ENCODE measurements at regions not wholly inside any gene's neighbourhood (a gene's known extent, or its start where the extent isn't known, plus 50 kb on each side); places are given as distances from the start of the nearest gene placed in this dataset.
"Not testable (repeated sequence)": the region's sequence is repeated elsewhere in the genome, so short reads cannot be mapped to it uniquely, and the experiment has no call there.

DNA sequence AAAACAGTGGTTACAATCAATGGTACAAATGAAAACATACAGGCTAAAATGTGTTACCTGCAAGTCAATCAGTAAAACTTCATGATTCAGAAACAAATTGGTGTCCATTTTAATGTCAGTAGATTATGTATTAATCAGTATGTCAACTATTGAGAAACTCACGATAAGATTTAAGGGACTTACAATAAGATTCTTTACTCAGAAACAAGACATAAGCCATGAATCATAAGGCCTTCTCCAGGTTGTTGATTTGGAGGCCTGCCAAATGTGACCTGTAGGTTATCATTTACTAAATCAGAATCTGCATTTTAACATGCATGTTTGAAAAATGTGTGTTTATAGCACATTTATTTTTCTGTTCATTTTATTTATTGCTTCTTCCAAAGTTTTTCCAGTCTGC is 623.1 kb downstream of the CCDC85A start:
- DNase-seq (ENCODE audit: low spot score) = no peak

DNA sequence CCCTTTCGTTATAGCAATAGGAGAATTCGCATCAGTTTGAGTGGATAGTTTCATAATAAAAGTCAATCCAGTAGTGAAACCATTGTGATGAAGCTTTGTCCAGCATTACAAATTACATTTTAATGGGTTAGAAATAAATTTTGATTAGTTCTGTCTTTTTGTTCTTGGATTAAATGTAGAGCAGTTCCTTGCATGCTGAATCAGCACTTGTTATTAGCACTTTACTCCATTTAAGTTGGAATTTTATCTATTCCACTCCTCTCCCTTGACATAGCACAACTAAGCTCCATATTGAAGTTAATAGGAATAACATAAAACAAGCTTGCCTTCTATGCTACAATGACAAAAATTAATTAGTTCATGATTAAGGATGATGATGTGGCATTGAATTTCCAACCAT is 624.1 kb downstream of the CCDC85A start:
- DNase-seq (ENCODE audit: low spot score) = no peak

DNA sequence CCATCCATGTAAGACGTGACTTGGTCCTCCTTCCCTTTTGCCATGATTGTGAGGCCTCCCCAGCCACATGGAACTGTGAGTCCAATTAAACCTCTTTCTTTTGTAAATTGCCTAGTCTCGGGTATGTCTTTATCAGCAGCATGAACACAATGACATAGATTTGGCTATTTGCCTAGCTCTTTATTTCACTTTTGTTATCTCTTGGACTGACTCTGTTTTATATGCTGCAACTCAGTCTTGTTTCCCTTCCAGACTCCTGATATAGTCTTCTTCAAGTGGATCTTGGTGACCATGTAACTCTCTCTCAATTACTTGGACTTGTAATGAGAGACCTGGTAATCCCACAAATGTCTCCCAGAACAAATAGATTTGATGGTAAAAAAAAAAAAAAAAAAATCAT is 627.6 kb downstream of the CCDC85A start:
- DNase-seq (ENCODE audit: low spot score) = no peak

DNA sequence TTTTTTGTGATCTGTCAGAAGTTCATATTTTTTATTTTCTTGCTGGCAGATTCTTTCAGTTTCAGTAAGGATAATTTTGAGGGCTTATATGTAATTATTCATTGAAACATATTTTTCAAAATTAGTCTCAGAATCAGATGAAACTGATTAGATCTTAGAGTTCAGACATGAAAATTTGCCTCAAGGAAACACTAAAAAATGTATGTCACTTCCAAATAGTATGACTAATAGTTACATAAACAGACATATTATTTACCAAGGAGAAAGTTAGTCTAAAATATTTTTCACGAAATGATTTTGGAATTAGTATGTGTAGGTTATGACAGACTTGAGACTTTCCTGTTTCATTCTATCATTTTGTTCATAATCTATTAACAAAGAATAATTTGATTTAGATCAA is 628.6 kb downstream of the CCDC85A start:
- no peak for DNase-seq (ENCODE audit: low spot score)

DNA sequence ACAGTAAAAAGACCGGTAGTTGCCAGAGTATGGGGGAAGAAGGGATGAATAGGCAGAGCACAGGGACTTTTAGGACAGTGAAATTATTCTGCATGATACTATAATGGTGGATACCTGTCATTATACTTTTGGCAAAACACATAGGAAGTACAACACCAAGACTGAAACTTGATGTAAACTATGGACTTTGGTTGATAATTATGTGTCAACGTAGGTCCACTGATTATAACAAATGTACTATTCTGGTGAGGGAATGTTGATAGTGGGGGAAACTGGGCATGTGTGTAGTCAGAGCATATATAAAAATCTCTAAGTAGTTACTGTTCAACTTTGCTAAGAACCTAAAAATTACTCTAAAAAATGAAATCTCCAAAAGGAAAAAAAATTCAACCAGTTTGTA is 629.7 kb downstream of the CCDC85A start:
- DNase-seq (ENCODE audit: low spot score) = no peak

DNA sequence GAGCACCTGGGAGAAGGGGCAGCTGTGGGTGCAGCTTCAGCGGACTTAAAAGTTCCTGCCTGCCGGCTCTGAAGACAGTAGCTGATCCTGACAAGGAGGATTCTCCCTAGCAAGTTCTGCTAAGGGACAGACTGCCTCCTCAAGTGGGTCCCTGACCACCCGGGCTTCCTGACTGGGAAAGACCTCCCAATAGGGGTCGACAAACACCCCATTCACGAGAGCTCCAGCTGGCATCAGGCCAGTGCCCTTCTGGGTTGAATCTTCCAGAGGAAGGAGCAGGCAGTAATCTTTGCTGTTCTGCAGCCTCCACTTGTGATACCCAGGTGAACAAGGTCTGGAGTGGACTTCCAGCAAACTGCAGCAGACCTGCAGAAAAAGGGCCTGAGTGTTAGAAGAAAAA is 632.9 kb downstream of the CCDC85A start:
- no peak for DNase-seq (ENCODE audit: low spot score)

DNA sequence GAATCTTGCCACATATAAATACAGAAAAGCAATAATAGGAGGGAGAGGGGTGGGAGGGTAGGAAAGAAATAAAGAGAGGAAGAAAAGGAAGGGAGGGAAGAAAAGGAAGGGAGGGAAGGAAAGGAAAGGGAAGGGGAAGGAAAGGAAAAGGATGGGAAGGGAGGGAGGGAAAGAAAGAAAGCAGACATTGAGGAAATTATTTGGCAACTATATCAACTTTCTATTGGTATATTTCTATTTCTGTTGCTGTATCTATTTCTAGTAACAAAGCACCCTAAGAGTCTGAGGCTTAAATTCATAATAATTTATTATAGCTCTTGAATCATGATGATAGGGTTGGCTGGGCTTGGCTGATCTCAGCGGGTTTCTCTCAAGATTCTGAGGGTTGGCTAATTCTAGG is 648.0 kb downstream of the CCDC85A start:
- no peak for DNase-seq (ENCODE audit: low spot score)

DNA sequence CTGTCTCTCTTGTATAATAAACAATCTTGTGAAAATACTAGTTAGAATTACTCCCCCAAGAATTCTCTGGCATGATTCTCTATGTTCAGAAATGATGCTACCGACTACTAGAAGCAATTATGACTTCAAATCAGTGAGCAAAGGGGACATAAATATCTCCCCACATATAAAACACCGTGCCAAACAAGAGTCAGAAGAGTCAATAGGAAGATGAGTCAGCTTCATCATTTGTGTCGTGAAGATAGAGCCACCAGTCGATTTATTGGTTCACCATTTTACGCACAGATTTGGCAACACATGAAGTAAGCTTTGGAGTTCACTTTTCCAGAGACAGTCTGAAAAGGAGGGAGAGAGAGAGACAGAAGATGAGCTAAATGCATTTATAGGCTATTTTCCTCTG is 650.9 kb downstream of the CCDC85A start:
- no peak for DNase-seq (ENCODE audit: low spot score)

DNA sequence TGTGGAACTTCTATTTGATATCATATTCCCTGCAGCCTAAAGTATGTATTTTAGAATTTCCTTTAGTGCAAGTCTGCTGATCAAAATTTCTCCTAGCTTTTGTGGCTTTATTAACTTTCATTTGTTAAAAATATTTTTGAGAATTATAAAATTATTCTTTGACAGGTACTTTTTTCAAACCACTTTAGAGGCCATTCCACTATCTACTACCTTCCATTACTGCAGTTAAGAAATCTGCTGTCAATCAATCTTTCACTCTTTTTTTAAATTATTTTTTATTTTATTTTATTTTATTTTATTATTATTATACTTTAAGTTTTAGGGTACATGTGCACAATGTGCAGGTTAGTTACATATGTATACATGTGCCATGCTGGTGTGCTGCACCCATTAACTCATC is 656.2 kb downstream of the CCDC85A start:
- DNase-seq (ENCODE audit: low spot score) = not testable (repeated sequence)

DNA sequence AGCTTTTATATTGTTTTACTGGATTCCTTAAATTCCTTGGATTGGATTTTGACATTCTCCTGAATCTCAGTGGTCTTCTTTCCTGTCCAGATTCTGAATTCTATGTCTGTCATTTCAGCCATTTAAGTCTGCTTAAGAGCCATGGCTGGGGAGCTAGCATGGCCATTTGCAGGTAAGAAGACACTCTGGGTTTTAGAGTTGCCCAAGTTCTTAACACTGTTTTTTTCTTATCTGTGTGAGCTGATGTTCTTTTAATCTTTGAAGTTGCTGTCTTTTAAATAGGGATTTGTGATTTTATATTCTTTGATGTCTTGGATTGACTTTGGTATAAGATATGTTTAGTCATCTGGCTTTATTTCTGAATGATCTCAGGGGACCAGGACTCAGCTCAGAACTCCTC is 677.2 kb downstream of the CCDC85A start:
- no peak for DNase-seq (ENCODE audit: low spot score)

DNA sequence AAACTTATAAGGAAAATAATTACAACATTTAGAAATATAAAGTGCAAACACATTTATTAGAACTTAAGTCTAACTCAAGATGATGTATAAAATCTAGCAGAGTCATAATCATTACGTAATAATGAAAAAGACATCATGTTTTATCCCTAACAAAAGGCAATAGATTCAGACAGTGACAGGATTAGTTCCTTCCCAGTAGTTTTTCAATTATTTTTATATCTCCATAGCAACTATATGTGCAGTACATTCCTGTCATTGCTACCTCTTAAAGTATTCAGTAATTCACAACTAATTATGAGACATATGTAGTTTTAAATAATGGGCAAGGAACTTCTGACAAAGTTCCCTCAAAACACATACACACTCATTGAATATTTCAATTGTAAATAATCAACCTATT is 687.9 kb downstream of the CCDC85A start:
- no peak for DNase-seq (ENCODE audit: low spot score)

DNA sequence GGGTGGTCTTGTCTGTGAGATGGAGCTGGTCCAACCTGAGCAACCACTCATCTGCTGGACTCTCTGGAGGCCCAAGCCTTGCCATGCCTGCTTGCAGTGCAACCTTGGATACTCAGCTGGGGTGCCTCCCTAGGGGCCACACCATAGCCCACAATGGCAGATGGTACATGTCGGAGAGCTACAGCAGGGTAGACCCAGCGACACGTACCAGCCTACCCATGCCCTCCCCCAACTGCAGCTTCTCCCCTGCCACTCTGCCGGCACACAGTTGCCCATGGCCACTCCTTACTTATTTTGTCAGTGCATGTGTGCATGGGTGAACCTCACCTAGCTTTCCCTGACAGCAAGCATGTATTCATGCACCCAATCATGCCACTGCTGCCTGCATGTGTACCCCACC is 690.9 kb downstream of the CCDC85A start:
- DNase-seq (ENCODE audit: low spot score) = no peak

DNA sequence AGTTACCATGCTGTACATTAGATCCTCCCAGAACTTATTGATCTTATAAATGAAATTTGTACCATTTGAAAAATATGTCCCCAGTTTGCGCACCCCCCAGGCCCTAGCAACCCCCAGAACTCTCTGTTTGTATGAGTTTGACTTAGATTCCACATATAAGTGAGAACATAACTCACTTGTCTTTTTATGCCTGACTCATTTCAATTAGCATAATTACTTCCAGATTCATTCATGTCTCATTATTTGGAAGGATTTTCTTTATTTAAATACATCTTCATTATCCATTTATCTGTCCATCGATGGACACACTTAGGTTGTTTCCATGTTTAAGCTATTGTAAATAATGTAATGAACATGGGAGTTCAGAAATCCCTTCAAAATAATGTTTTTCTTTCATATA is 705.9 kb downstream of the CCDC85A start:
- DNase-seq (ENCODE audit: low spot score) = no peak

DNA sequence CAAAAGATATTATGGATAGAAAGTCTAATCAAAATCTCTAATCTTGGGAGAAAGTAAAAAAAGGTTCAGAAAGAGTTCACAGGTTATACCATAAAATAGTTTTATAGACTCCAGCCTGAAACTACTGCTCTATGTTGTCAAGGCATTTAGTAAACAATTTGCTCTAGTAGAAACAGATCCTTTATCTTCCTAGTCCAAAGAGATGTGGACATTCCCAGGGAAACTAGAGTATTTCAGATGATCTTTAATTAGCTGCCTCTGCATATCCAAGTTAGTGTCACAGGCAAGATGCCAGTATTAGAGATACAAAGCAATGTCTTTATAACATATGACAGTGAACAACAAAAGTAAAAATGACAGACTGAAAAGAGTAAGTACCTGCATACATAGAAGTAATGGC is 708.6 kb downstream of the CCDC85A start:
- no peak for DNase-seq (ENCODE audit: low spot score)

DNA sequence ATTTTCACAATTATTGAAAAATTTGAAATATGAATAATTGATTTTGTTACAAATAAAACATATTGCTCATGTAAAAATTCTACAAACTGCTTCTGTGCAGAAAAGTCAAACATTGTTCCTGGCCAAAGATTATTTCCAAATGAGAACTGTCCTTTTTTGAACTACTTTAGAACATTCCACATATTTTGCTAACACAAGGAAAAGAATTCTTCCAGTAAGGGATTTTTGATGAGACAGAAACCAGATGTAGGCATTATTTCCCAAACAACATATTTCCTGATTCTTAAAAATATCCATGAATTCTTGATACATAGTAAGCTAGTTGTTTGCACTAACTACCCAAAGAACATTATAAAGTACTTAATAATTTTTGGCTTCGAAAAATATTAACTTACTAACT is 715.2 kb downstream of the CCDC85A start:
- DNase-seq (ENCODE audit: low spot score) = no peak

DNA sequence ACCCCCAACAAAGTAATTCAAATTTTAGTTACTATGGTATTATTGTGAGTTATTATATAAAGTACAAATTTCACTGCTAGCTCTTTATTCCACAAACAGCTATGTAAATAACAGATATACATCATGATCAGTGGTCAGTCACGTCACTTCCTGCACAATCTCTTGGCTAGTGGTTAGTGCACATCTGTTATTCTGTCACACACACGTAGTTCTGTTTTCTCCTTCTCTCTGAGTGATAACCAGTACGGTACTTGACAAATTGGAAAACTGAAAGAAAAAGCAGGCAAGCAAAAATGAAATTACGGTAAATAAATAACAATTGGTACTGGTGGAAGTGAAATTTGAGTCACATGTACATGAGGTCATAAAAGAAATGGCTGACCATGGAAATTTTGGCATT is 728.7 kb downstream of the CCDC85A start:
- DNase-seq (ENCODE audit: low spot score) = no peak

DNA sequence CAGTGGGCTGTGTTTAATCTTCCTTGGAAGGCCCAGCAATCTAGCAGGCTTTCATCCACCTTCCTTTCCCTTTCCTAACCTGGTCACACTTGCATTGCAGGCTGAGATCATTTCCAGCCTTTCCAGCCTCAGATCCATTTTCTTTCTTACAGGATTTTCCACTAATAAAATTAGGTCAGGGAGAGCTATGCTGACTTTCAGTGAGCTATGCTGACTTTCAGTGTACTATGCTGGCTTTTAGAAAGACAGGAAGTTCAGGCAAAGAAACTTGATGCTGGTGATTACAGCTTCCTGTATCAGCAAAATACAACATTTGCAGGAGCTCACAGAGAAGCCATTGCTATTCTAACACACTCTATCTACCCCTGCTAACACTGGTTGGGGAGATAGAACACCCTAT is 735.0 kb downstream of the CCDC85A start:
- DNase-seq (ENCODE audit: low spot score) = no peak

DNA sequence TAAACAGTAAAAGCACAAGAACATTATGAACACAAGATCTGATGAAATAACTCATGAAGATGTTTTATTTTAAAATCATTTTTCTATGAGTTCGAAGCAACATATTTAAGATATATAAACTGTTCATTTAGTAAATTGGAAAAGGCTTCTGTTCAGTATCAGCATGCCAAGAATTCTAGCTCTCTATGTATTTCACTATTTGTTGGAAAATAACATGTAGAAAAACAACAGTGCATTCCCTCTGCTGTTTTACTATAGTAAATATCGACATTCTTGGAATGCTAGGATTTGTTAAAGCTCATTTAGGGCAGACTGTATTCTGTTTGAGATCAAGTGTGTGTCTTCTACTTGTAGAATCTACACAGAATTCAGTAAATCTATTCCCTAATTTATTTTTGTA is 750.2 kb downstream of the CCDC85A start:
- no peak for DNase-seq (ENCODE audit: low spot score)

DNA sequence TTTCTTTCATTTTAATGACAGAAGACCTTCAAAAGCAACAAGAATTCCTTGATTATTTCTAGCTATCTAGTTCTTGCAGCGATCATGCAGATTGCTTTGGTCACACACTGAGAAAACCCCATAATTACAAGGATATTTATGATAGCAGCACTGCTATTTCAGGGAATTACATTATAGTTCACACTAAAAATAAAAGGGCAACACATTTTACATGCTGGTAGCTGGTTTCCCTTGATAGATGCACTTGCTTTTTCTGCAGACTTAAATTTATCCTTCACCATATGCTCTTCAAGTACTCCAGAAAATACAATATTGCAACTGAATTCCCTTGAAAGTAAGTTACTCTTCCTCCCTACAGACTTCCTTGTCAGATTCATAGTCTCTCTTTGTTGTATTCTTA is 751.1 kb downstream of the CCDC85A start:
- DNase-seq (ENCODE audit: low spot score) = no peak

DNA sequence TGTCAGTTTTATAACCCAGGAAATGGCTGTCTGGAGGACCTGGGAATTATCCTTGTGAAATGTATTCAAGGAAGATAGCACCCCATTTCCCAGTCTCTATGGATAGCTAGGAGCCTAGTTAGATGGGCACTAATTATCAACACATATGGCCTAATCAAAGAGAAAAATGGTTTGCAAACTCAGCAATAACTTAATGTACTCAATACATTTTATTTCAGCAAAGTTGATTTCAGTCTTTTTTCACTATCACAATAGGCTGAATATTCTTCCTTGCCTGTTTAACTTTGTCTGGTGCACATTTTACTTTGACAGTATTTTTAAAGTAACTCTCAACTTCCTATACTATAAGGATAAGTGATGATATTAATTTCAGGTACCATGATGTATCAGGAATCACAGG is 756.3 kb downstream of the CCDC85A start:
- DNase-seq (ENCODE audit: low spot score) = no peak

DNA sequence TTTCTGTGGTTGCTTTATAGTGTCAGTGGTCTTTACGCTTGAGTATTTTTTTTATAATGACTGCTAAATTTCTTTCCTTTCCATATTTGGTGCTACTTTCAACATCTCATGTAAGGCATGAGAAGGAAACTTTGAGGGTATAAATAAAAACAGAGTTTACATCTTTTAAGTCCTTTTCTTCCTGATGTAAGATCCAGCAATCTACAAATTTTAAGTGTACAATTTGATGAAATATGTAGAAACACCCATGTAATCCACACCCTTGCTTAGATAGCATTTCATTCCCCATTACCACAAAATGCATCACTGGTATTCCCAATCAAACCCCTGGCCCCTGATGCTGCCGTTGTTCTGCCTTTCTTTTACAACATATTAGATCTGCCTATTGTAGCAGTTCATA is 769.1 kb downstream of the CCDC85A start:
- no peak for DNase-seq (ENCODE audit: low spot score)

DNA sequence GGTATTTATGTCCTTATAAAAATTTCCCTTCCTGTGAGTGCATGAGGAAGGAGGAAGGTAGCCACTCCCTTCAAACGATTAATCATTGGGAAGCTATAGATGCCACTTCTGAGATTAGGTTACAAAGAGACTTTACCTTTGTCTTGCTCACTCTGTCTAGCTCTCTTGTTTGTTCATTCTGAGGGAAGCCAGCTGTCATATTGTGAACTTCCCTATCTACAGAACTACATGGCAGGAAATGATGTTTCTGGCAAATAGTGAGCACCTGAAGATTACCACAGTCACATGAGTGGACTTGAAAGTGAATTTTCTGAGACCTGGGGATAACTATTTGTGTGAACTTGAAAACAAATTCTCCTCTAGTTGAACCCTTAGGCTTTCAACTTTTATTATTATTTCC is 776.8 kb downstream of the CCDC85A start:
- no peak for DNase-seq (ENCODE audit: low spot score)

DNA sequence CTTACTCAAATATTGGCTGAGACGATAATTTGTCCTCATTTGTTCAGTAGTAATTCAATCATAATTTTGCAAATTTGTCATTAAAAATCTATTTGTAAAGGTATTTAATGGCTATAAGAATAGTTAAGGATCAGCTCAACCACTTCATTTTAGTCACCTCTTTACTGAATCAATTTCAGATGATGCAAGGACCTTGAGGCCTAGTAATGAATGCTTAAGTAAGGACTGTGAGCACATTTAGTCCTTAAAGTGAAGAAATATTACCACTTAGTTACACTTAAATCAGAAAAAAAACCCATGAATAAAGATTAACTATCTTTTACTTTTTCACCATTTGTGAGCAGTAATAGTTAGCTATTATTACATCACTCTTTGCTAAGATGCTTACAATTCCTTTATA is 778.9 kb downstream of the CCDC85A start:
- DNase-seq (ENCODE audit: low spot score) = no peak

DNA sequence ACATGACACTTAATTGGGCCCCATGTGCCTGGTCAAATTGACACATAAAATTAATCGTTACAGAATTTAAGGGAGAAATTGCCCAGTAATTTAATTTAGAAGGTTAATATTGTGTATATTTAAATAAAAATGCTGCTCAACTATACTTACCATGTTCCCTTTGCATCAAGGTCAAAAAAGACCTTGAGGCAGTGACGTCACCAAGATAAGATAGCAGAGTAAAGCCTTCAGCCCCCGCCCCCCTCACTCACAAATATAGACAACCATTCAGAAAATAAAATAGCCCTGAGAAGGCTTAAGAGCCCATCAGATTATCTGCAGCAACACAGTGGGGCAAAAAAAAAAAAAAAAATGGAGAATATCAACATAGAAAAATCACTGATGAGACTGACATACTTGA is 785.7 kb downstream of the CCDC85A start:
- DNase-seq (ENCODE audit: low spot score) = no peak

DNA sequence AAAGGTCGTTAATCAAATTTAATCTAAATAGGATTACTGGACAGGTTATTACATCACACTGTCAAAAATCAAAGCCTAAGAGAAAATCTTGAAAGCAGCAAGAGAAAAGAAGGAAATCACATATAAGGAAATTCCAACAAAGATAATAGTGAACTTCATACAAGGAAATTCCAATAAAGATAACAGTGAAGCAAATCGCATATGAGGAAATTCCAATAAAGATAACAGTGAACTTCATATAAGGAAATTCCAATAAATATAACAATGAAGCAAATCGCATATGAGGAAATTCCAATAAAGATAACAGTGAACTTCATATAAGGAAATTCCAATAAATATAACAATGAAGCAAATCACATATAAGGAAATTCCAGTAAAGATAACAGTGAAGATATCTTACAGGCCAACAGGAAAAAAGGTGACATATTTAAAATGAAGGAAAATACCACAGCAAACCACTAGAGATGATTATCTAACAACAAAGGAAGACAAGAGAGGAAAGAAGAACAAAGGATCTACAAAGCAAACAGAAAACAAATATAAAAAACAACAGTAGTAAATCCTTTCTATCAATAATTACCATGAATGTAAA is 787.7 kb downstream of the CCDC85A start:
- no peak for DNase-seq (ENCODE audit: low spot score)
